Cortex of kidney (tissue), 1 donor: ENCODE measurements at regions not wholly inside any gene's neighbourhood (a gene's known extent, or its start where the extent isn't known, plus 50 kb on each side); places are given as distances from the start of the nearest gene placed in this dataset.
"Not testable (repeated sequence)": the region's sequence is repeated elsewhere in the genome, so short reads cannot be mapped to it uniquely, and the experiment has no call there.

Experiments used
- DNase-seq: peaks from one replicate; lab custom pipeline; 2025; lab: John Stamatoyannopoulos, UW

DNA sequence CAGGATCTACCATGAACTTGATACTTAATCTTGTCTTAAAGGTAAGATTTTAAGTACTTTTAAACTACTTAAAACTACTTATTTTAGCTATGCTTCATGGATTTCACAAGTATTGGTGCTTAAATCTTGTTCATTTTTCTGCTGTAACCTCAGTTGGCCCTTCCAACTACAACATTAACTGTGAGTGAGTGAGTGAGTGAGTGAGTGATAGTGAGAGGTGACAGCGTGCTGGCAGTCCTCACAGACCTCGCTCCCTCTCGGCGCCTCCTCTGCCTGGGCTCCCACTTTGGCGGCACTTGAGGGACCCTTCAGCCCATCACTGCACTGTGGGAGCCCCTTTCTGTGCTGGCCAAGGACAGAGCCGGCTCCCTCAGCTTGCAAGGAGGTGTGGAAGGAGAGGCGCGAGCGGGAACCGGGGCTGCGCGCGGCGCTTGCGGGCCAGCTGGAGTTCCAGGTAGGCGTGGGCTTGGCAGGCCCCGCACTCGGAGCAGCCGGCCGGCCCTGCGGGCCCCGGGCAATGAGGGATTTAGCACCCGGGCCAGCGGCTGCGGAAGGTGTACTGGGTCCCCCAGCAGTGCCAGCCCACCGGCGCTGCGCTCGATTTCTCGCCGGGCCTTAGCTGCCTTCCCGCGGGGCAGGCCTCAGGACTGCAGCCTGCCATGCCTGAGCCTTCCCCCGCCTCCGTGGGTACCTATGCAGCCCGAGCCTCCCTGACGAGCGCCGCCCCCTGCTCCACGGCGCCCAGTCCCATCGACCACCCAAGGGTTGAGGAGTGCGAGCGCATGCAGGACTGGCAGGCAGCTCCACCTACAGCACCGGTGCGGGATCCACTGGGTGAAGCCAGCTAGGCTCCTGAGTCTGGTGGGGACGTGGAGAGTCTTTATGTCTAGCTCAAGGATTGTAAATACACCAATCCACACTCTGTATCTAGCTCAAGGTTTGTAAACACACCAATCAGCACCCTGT lies 1558.6 kb upstream of the SEL1L start:
- not testable (repeated sequence) for DNase-seq

DNA sequence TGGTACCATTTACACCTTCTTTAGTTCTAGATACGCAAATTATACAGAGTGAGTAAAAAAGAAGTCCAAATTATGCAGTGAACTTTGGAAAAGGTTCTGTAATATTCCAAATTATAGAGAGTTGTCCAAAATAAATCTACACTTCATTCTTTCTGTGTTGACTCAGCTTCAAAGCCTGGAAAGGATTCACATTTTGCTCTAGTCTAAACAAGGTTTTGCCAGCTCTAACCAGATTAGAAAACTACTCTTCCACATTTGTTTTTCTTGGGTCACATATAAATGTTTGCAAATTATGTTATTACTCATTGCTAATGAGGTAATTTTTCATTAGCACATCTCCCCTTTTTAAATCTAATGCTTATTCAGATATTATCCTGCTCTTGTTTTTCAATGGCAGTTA lies 1562.4 kb upstream of the SEL1L start:
- no peak for DNase-seq

DNA sequence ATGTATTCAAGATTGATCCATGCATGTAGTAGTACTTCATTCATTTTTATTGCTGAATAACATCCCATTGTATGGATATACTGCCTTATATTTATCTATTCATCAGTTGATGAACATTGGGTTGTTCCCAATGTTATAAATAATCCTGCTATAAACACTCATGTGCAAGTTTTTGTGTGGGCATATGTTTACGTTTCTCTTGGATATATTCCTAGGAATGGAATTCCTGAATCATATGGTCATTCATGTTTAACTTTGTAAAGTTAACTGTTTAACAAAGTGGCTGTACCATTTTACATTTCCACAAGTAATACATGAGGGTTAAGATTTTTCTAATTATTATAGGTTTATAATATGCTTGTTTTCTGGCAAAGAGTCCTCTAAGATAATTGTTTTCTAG lies 1568.2 kb upstream of the SEL1L start:
- DNase-seq = no peak

DNA sequence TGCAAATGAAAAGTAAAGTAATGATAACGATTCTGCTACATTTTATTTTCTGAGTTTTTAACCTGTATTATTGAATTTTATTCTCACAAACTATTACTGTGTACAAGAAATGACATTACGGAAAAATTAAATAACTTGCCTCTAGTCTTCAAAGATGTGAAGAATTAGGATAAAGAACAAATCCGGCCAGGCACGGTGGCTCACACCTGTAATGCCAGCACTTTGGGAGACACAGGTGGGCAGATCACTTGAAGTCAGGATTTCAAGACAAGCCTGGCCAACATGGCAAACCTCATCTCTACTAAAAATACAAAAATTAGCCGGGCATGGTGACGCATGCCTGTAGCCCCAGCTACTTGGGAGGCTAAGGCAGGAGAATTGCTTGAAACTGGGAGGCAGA lies 1584.4 kb upstream of the SEL1L start:
- no peak for DNase-seq

DNA sequence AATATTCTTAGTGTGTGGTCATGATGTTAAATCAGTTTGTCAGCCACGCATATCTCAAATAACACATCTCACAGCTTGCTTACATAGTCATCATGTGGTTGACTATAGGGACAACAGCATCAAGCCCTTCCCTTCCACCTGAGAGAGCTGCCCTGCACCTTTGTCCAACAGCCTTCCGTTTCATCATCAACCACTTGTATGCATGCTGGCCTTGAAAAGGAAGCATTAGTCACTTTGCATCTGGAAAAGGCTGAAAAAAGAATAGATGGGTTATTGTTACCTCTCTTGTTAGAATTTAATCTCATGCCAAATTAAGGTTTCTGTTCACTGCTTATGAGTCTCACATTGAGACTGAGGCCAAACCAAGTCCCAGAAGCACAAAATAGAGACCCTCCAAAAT lies 1586.5 kb upstream of the SEL1L start:
- no peak for DNase-seq

DNA sequence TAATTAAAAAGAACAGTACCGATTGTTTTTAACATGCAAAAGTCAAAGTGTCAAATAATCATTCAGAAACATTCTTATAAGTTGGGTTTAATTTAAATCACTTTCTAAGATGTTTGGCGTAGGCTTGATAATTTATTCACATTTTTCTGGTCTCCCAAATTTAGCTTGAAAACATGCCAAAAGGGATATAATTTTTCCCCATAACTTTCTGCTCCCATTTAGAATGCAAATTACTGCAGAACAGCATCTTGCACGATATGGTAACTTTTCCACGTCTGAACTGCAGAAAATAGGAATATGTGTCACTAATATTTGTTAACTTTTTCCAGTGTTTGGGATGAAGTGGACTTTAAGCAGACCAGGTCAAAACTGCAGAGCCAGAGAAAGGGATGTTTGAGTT lies 1592.4 kb upstream of the SEL1L start:
- no peak for DNase-seq

DNA sequence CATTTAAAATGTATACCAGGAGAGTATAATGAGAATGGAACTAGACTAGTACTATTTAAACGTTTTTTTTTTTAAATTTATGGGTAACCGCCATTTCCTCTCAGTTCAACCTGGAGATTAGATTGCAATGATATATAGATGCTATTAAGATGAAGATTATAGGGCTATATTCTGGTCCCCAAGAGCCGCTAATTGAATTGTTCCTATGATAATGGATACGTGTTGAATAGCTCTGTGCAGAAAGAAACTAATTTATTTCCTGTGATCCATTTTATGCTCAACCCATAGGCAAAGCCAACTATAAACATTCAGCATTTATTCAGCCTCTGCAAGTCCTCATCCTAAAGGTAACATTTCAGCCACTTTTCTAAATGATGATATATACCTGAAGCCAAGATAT lies 1595.1 kb upstream of the SEL1L start:
- DNase-seq = no peak

DNA sequence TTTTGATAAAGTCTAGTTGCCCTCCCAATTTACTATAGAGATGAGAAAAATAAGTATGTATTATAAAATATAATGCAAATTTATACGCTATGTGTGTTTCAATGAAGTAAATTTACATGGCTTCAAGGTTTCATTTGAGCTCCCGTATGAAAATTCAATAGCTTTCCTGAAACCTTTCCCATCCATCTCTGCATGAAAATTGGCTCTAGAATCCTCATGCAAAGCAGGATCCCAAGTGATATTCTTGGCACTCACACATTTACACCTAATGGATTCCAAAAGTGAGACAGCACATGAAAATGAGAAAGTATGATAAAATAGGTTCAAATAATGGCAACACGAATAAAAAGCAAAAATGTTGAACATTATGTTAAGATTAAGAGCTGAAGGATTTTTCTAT lies 1595.8 kb upstream of the SEL1L start:
- DNase-seq = no peak

DNA sequence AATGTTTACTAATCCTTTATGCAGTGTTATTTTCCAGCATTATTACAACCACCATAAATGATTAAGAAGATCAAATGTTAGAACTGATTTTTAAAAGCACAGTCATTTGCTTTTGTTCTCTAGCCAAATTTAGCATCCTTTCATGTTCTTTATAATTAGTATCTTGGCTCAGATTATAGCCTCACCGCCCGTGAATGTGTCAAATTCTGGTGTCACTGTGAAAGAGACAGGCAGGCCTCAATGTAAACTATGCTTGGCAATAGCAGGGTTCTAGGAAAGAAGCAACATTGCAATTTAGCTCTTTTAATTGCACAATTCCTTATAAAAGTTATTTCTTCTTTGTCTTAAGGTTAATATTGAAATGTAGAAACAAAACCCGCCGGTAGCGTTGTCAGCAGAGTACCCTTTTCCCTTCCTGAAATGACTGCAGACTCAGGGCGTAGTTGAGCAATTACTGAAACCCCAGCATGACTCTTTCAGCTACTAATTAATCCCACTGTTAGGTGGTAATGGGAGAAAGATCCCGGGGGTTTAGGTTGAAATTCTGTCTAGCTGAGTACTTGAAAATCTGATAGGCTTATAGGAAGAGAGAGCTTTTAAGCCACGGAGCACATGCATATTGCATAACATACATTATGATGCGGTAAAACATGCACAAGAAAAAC lies 1600.5 kb upstream of the SEL1L start:
- DNase-seq = no peak

DNA sequence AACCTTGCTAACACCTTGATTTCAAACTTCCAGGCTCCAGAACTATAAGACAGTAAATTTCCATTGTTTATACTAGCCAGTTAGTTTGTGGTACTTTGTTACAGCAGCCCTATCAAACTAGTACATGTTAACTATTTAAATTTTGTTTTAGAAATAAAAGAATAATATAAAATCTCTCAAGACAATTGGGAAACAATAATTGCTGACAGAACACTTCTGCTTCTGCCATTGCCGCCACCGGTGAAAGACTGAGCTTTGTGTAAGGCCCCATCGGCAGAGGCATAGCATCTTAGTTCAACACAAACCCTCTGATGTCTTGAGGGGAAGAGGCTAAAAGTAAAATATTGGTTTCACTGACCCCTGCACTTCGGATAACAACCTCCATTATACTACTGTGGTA lies 1607.1 kb upstream of the SEL1L start:
- DNase-seq = no peak

DNA sequence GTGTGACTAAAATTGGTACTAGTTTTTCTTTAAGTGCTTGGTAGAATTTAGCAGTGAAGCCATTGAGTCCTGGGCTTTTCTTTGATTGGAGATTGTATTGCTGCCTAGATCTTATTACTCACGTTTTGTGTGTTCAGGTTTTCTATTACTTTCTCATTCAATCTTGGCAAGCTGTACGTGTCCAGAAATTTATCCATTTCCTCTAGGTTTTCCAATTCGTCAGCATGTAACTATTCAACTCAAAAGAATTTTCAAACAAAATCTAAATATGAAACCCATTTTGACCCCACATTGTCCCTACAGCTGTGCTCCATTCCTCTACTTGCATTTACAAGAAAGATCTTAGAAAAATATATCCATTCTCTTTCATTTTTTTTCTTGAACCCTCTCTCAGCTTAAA lies 1613.4 kb upstream of the SEL1L start:
- no peak for DNase-seq

DNA sequence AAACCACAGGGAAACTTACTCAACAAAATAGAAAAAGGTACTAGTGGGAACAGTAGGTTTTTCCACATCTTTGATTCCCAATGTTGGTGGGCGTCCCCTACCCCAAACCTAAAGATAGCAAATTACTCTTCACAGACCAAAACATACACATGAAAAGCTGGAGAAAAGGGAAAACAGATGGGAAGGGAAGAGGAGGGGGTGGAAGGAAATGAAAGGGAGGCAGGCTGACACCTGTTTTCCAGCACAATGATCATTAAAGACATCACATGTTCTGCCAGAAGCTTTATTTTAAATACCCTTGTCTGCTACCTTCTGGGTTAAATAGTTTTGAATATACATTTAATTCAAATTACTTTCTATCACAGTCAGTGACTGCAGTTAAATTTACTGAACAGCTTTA lies 1617.9 kb upstream of the SEL1L start:
- no peak for DNase-seq

DNA sequence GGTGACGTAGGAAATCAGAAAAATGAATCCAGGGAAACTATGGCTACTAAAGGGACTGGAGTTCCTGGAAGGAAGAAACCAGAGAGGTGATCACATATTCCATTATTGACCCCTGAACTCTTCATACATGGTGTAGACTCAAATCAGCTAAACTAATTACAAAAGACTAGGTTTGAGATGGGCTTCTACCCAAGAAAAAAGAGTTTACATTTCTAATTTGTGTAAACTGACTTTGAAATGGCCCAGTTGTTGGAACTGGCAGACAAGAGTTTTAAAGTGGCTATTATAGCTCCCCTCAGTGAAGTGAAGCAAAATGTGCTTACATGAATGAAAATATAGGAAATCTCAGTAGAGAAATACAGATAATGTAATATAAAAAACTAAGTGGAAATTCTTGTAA lies 1619.4 kb upstream of the SEL1L start:
- DNase-seq = no peak

DNA sequence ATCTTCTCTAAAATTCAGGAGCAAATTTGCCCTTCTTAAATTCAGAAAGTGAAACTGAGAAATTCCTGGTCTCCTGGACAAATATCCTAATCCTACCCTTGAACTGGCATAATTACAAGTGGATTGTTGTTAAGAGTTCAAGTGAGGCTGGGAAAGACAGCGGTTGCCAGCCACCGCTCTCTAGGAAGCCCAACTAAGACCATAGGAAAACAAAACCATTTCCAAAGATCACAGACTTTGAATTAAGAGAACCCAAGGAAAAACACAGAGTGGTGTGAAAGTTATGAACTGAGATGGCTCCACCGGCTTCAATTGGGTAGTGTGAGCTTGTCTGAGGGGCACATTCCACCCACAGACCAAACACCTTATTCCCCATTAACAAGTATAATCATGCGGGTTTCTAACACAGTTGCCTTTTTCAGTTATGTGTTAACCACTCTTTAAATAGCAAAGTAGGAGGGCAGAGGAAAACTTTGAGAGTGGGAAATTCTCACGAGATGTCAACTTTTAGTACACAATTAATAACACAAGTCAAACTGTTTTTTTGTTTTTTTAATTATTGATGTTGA lies 1628.8 kb upstream of the SEL1L start:
- no peak for DNase-seq

DNA sequence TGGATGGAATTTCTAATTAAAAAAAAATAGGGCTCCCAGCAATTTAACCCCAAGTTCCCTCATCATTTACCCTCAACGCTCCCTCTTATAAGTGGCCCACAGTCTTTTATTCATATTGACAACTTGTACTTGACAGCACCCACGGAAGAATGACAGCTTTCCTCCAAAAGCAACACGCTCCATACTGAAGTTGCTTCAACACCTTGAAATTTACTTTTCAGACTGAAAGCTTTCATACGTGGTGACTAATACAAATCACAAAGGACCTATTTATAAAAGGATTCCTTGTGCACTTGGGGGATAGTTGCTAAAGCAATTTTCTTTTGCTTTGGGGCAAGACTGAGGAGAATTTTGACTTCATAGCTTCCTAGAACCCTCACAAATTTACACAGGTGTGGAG lies 1629.4 kb upstream of the SEL1L start:
- no peak for DNase-seq

DNA sequence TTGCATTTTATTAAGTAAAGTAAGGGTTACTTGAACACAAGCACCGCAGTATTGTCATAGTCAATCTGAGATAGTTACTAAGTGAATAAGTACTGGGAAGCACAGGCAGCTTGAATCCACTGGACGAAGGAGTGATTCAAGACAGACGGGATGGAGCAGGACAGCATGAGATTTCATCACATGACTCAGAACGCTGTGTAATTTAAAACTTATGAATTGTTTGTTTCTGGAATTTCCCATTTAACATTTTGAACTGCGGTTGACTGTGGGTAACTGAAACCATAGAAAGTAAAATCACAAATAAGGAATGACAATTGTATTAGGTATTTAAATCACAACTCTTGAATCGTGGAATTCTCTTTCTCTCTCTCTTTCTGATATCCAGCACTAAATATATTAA lies 1630.4 kb upstream of the SEL1L start:
- no peak for DNase-seq

DNA sequence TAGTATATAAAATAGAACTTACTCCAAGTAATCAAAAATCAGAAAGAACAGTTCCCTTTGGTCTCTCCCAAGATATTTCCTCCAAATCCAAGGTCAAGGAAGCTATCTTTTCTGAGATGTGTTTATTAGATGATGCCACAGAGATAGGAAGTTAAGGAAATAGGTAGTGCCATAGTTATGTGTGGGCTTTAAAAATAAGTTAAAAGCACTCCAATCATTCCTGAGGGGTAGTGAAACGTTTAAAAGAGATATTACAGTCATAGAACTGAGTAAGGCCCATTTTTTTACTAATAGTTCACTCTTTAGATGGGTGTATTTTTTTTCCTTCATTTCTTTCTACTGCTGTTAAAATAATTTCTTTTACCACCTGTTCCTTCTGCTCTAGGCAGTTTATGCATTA lies 1630.9 kb upstream of the SEL1L start:
- DNase-seq = no peak

DNA sequence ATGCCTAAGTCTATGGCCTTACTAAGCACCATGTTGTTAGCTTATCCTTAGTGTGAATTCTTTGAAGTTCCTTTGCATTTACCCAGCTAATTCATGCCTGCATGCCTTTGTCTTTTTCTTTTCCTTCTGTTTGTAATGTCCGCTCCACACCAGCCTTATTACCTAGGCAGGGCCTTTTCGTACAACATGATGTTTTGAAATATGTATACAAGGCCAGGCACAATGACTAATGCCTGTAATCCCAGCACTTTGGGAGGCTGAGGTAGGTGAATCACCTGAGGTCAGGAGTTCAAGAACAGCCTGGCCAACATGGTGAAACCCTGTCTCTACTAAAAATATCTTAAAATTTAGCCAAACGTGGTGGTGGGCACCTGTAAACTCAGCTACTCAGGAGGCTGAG lies 1636.5 kb upstream of the SEL1L start:
- DNase-seq = no peak

DNA sequence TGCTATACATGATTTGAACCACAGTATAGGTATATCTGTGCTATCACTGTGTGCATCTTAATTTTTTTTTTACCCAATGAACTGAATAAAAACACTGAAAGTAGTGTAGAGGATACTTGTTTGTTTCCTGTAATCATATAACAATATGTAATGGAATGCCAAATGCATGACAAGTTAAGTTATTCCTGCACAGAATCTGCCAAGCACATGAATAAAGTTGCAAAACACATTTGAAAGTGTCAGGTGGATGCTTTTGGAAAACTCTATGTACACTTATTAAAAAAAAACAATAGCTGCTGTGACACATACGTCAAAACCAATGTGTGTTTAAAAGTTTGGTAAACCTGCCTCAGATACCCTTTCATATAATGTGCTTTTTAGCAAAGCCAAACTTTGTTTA lies 1638.1 kb upstream of the SEL1L start:
- DNase-seq = no peak

DNA sequence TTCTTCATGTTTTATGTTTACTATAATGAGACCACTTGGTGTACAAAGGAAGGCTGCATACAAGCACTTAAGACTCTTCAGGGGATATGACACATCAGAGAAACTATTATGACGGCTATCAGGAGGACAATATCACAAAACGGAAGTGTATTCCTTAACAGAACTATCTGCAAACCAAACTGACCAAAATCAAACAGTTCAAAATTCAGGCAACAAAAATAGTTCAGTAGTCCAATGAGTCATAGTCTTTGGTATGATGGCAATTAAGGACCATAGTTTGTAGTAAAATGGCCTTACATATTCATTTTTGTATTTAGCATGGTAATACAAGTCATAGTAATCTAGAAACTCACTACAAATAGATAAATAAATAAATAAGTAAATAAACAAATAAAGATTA lies 1638.7 kb upstream of the SEL1L start:
- no peak for DNase-seq

DNA sequence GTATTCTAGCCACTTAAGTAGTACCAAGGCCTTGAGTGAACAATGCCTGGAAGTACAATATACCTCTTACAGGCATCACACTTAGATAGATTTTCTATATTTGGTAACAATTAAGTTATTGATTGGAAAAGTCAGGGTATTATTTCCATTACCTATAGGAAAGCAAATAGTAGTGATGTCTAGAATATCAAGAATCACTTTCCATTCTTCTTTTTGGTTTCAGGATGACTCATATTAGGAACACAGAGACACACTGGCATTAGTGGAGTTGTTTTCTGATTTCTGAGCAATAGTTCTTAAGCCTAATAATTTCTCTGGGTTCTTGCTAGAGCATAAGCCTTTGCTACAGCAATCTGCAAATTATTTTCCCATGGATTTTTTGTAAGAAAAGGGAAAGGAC lies 1640.0 kb upstream of the SEL1L start:
- no peak for DNase-seq

DNA sequence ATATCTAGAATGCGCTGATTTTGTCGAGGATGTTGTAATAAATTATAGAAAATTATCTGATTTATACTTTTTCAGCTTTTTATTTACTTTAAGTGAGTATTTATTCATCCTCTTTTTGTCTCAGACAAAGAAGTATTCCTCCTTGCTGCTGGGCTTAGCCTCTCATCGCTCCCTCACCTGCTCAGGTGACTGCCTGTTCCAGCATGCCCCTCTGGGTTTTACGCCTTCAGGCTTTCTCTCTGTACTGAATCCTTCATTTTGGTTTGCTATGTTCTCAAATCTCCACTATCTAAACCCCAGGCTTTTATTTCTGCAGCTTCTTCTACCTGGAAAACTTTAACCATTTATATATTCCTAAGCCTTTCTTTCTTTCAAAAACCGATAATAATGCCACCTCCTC lies 1650.9 kb upstream of the SEL1L start:
- DNase-seq = no peak

DNA sequence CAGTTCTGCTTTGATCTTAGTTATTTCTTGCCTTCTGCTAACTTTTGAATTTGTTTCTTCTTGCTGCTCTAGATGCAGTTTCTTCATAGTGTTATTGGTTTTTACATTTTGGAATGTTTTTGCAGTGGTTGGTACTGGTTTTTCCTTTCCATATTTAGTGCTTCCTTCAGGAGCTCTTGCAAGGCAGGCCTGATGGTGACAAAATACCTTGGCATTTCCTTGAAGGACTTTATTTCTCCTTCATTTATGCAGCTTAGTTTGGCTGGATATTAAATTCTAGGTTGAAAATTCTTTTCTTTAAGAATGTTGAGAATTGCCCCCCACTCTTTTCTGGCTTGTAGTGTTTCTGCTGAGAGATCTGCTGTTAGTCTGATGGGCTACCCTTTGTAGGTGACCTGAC lies 1654.7 kb upstream of the SEL1L start:
- not testable (repeated sequence) for DNase-seq
